ENCODE measurements at regions not wholly inside any gene's neighbourhood (a gene's known extent, or its start where the extent isn't known, plus 50 kb on each side); places are given as distances from the start of the nearest gene placed in this dataset.

DNA sequence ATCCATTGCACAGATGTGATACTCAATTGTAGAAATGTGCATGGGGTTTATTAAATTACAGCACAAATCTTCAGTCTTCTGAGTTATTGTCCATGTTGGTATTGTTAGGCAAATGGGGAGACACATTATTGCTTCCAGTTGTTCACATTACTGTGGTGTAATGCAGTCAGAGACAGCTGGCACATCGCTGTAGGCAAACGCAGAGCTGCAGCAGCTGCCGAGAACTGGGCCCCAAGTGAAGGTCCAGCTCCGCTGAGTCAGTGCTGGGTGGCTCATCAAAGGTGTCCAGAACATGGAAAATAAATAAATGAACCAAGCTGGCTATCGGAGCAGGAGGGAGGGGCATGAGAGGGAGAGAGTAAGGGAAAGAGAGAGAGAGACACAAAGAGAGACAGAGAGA lies 299.1 kb upstream of the OBI1 start:
- TF ChIP-seq POLR2AphosphoS5 (IDR thresholded peaks at IDR 0.05; ENCODE audit: borderline replicate concordance, low read depth, low read length), result no peak
- TF ChIP-seq EZH2 (IDR thresholded peaks at IDR 0.05), result no peak
- TF ChIP-seq FOXP2 (optimal IDR thresholded peaks at IDR 0.05; ENCODE audit: control extremely low read depth, extremely low read length, insufficient read depth), result no peak
